ENCODE measurements at regions not wholly inside any gene's neighbourhood (a gene's known extent, or its start where the extent isn't known, plus 50 kb on each side); places are given as distances from the start of the nearest gene placed in this dataset.
"Not testable (repeated sequence)": the region's sequence is repeated elsewhere in the genome, so short reads cannot be mapped to it uniquely, and the experiment has no call there.

- intact Hi-C loops (cut with DNase I); ATAC-seq (ENCODE audit: low FRiP score); H3K4me1 ChIP-seq (ENCODE audit: control insufficient read depth in 1 of 2, insufficient read depth in 2 of 2, low read length in 2 of 2); H3K36me3 ChIP-seq (ENCODE audit: control insufficient read depth in 1 of 2, insufficient read depth in 2 of 2, low read length in 1 of 2); H3K27ac ChIP-seq (ENCODE audit: low read depth in 1 of 2, low read length in 2 of 2); H3K27me3 ChIP-seq (ENCODE audit: control insufficient read depth in 1 of 2, insufficient read depth in 2 of 2, low read length in 1 of 2); H3K4me3 ChIP-seq (ENCODE audit: low read length in 2 of 2); DNase-seq; H3K9me3 ChIP-seq (ENCODE audit: control insufficient read depth, low read length): not testable (repeated sequence)
- 73 to 75% methylated on average over 15 of the region's 16 CpGs for WGBS, 2 donors
Observed at GRCh38 chr20:29031262-29031982, 2226.0 kb upstream of the DEFB115 start.

GRCh38 chr20:29044239-29044638 is 2213.2 kb upstream of the DEFB115 start:
- 76 to 80% methylated on average over 12 of the region's 12 CpGs for WGBS, 2 donors
- H3K27me3 ChIP-seq (ENCODE audit: control insufficient read depth in 1 of 2, insufficient read depth in 2 of 2, low read length in 1 of 2); H3K4me1 ChIP-seq (ENCODE audit: control insufficient read depth in 1 of 2, insufficient read depth in 2 of 2, low read length in 2 of 2): not testable (repeated sequence)

GRCh38 chr20:29050008-29050606 is 2207.4 kb upstream of the DEFB115 start:
- H3K36me3 ChIP-seq (ENCODE audit: control insufficient read depth in 1 of 2, insufficient read depth in 2 of 2, low read length in 1 of 2); intact Hi-C loops (cut with DNase I); H3K27me3 ChIP-seq (ENCODE audit: control insufficient read depth in 1 of 2, insufficient read depth in 2 of 2, low read length in 1 of 2); H3K4me3 ChIP-seq (ENCODE audit: low read length in 2 of 2); DNase-seq; ATAC-seq (ENCODE audit: low FRiP score); H3K9me3 ChIP-seq (ENCODE audit: control insufficient read depth, low read length); H3K27ac ChIP-seq (ENCODE audit: low read depth in 1 of 2, low read length in 2 of 2); H3K4me1 ChIP-seq (ENCODE audit: control insufficient read depth in 1 of 2, insufficient read depth in 2 of 2, low read length in 2 of 2): not testable (repeated sequence)
- WGBS, 2 donors: 57 to 67% methylated on average over 4 of the region's 4 CpGs

More at GRCh38 chr20:29044239-29044638, 2213.2 kb upstream of the DEFB115 start:
- H3K4me3 ChIP-seq (ENCODE audit: low read length in 2 of 2); ATAC-seq (ENCODE audit: low FRiP score); DNase-seq; H3K9me3 ChIP-seq (ENCODE audit: control insufficient read depth, low read length); H3K27ac ChIP-seq (ENCODE audit: low read depth in 1 of 2, low read length in 2 of 2); intact Hi-C loops (cut with DNase I); H3K36me3 ChIP-seq (ENCODE audit: control insufficient read depth in 1 of 2, insufficient read depth in 2 of 2, low read length in 1 of 2): not testable (repeated sequence)

GRCh38 chr20:29057866-29058484 is 2199.5 kb upstream of the DEFB115 start:
- WGBS, 2 donors: 28 to 29% methylated on average over 6 of the region's 6 CpGs

GRCh38 chr20:29062451-29062850 is 2195.0 kb upstream of the DEFB115 start:
- H3K27ac ChIP-seq (ENCODE audit: low read depth in 1 of 2, low read length in 2 of 2); ATAC-seq (ENCODE audit: low FRiP score); H3K4me3 ChIP-seq (ENCODE audit: low read length in 2 of 2); intact Hi-C loops (cut with DNase I); H3K4me1 ChIP-seq (ENCODE audit: control insufficient read depth in 1 of 2, insufficient read depth in 2 of 2, low read length in 2 of 2); H3K27me3 ChIP-seq (ENCODE audit: control insufficient read depth in 1 of 2, insufficient read depth in 2 of 2, low read length in 1 of 2); H3K9me3 ChIP-seq (ENCODE audit: control insufficient read depth, low read length); H3K36me3 ChIP-seq (ENCODE audit: control insufficient read depth in 1 of 2, insufficient read depth in 2 of 2, low read length in 1 of 2): not testable (repeated sequence)
- WGBS, 2 donors: 76 to 77% methylated on average over 11 of the region's 11 CpGs
- peak in 1 of 2 donors; percentile 81 for DNase-seq

More at GRCh38 chr20:29057866-29058484, 2199.5 kb upstream of the DEFB115 start:
- H3K27ac ChIP-seq (ENCODE audit: low read depth in 1 of 2, low read length in 2 of 2); intact Hi-C loops (cut with DNase I); H3K4me1 ChIP-seq (ENCODE audit: control insufficient read depth in 1 of 2, insufficient read depth in 2 of 2, low read length in 2 of 2); H3K36me3 ChIP-seq (ENCODE audit: control insufficient read depth in 1 of 2, insufficient read depth in 2 of 2, low read length in 1 of 2); H3K27me3 ChIP-seq (ENCODE audit: control insufficient read depth in 1 of 2, insufficient read depth in 2 of 2, low read length in 1 of 2); H3K9me3 ChIP-seq (ENCODE audit: control insufficient read depth, low read length); ATAC-seq (ENCODE audit: low FRiP score); DNase-seq; H3K4me3 ChIP-seq (ENCODE audit: low read length in 2 of 2): not testable (repeated sequence)

- H3K4me3 ChIP-seq (ENCODE audit: low read length in 2 of 2); H3K27ac ChIP-seq (ENCODE audit: low read depth in 1 of 2, low read length in 2 of 2); DNase-seq; ATAC-seq (ENCODE audit: low FRiP score); H3K9me3 ChIP-seq (ENCODE audit: control insufficient read depth, low read length); H3K27me3 ChIP-seq (ENCODE audit: control insufficient read depth in 1 of 2, insufficient read depth in 2 of 2, low read length in 1 of 2); H3K36me3 ChIP-seq (ENCODE audit: control insufficient read depth in 1 of 2, insufficient read depth in 2 of 2, low read length in 1 of 2); intact Hi-C loops (cut with DNase I); H3K4me1 ChIP-seq (ENCODE audit: control insufficient read depth in 1 of 2, insufficient read depth in 2 of 2, low read length in 2 of 2): not testable (repeated sequence)
- 45 to 47% methylated on average over 1 of the region's 1 CpG for WGBS, 2 donors
Observed at GRCh38 chr20:29066341-29066740, 2191.1 kb upstream of the DEFB115 start.

DNA sequence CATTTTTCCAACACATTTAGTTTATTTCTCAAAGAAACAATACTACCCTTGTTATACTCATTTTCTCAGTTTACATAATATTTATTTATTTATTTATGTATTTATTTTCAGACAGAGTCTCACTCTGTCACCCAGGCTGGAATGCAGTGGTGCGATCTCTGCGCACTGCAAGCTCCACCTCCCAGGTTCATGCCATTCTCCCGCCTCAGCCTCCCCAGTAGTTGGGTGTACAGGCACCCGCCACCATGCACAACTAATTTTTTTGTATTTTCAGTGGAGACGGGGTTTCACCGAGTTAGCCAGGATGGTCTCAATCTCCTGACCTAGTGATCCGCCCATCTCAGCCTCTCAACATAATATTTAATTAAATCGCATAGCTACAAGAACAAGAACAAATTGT is 2183.8 kb upstream of the DEFB115 start:
- DNase-seq; H3K36me3 ChIP-seq (ENCODE audit: control insufficient read depth in 1 of 2, insufficient read depth in 2 of 2, low read length in 1 of 2); H3K27me3 ChIP-seq (ENCODE audit: control insufficient read depth in 1 of 2, insufficient read depth in 2 of 2, low read length in 1 of 2); ATAC-seq (ENCODE audit: low FRiP score); H3K4me1 ChIP-seq (ENCODE audit: control insufficient read depth in 1 of 2, insufficient read depth in 2 of 2, low read length in 2 of 2); intact Hi-C loops (cut with DNase I); H3K9me3 ChIP-seq (ENCODE audit: control insufficient read depth, low read length); H3K27ac ChIP-seq (ENCODE audit: low read depth in 1 of 2, low read length in 2 of 2); H3K4me3 ChIP-seq (ENCODE audit: low read length in 2 of 2): not testable (repeated sequence)
- WGBS, 2 donors: 69 to 71% methylated on average over 8 of the region's 8 CpGs

DNA sequence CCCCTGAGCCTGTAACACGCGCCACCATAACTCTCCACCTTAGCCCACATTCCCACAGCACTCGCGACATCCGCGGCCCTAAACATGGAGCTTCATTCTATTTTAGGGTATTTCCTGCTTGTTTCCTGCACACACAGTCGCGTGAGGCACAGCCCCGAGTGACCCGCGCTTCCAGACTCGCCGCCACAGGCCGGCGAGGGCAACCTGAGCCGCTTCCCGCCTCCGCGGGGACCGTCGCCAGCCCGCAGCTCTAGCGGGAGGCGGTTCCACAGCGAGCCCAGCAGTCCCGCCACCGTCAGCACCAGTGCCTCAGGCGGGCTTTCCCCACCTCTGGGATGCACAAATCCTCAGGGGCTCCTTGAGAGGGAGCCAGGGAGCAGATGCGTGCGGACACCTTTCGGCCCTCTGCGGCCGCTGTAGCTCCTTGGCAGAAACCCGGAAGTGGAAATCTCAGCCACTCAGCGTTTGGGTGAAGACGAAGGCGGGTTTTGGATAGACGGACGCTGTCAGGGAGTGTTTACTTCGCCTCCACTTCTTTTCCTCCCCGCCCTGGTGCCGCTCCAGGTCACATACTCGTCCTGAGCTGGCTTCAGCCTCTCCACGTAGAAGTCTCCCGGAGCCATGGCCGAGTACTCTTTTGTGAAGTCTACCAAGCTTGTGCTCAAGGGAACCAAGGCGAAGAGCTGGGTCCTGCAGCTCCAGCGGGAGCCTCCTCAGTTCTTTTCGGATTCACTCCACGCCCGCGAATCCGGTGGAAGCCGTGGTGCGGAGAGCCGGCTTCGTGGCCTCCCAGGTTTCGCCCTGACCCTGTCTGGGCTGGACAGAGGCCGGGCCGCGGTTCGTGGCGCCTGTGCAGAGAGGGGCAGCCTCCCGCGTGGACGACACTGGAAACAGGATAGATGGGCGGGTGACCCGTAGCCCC is 2177.4 kb upstream of the DEFB115 start:
- H3K27ac ChIP-seq (ENCODE audit: low read depth in 1 of 2, low read length in 2 of 2): no peak overlapping the region
- 29 to 37% methylated on average over 59 to 68 of the region's 68 CpGs for WGBS, 2 donors

More for the DNA sequence above, 2177.4 kb upstream of the DEFB115 start:
- ATAC-seq (ENCODE audit: low FRiP score): peak; percentile 75
- Histone ChIP-seq H3K4me1 (ENCODE audit: control insufficient read depth in 1 of 2, insufficient read depth in 2 of 2, low read length in 2 of 2) (no peaks in the 10 kb centered on the region), H3K36me3 (ENCODE audit: control insufficient read depth in 1 of 2, insufficient read depth in 2 of 2, low read length in 1 of 2) (no peaks in the 10 kb centered on the region), H3K9me3 (ENCODE audit: control insufficient read depth, low read length) (peaks cover 3% of the 10 kb centered on the region), H3K4me3 (ENCODE audit: low read length in 2 of 2) (no peak overlapping the region), H3K27me3 (ENCODE audit: control insufficient read depth in 1 of 2, insufficient read depth in 2 of 2, low read length in 1 of 2) (no peaks in the 10 kb centered on the region)
- DNase-seq: peak in 1 of 2 donors; percentile 76
- intact Hi-C loops (cut with DNase I): no loop called here
